ENCODE measurements at regions not wholly inside any gene's neighbourhood (a gene's known extent, or its start where the extent isn't known, plus 50 kb on each side); places are given as distances from the start of the nearest gene placed in this dataset.

- no peak for TF ChIP-seq EZH2 (IDR thresholded peaks at IDR 0.05; ENCODE audit: insufficient read depth, poor library complexity, severe bottlenecking)
- no peak for TF ChIP-seq EZH2phosphoT487 (IDR thresholded peaks at IDR 0.05; ENCODE audit: insufficient read depth, low read depth)
Observed at GRCh38 chr14:28651148-28651547, 115.4 kb upstream of the FOXG1 start.
